ENCODE measurements at regions not wholly inside any gene's neighbourhood (a gene's known extent, or its start where the extent isn't known, plus 50 kb on each side); places are given as distances from the start of the nearest gene placed in this dataset.

GRCh38 chr7:20053334-20054104, 163.7 kb downstream of the MACC1 start:
- no peak for TF ChIP-seq CTCF (IDR thresholded peaks at IDR 0.05)
- TF ChIP-seq EZH2 (IDR thresholded peaks at IDR 0.05), result no peak
